ENCODE measurements at regions not wholly inside any gene's neighbourhood (a gene's known extent, or its start where the extent isn't known, plus 50 kb on each side); places are given as distances from the start of the nearest gene placed in this dataset.

- ChIA-PET POLR2A (no interaction called here), CTCF (no interaction called here)
- H3K4me1 ChIP-seq (ENCODE audit: control insufficient read depth in 2 of 2, insufficient read depth in 2 of 2, low read length in 2 of 2) = no peaks in the 10 kb centered on the region
- H3K9me3 Mint-ChIP-seq (ENCODE audit: insufficient read depth) = peaks cover 5% of the 10 kb centered on the region
- H3K9me3 ChIP-seq (ENCODE audit: control extremely low read depth in 1 of 3, control insufficient read depth in 2 of 3, insufficient read depth in 1 of 3, low read length in 2 of 3) = peaks cover 0 to 3% (median 2%) of the 10 kb centered on the region in 3 donors
- H3K27me3 ChIP-seq (replicated peaks in 1 of 4; ENCODE audit: control extremely low read depth in 1 of 4, control insufficient read depth in 3 of 4, insufficient read depth in 4 of 4, low read length in 3 of 4) = no peaks in the 10 kb centered on the region
- no peak overlapping the region for H3K4me3 Mint-ChIP-seq
- no peaks in the 10 kb centered on the region for H3K79me2 ChIP-seq (ENCODE audit: control insufficient read depth, insufficient read depth, low read length)
- ATAC-seq (ENCODE audit: low read depth) = no peak
- H4K20me1 ChIP-seq (ENCODE audit: control insufficient read depth, insufficient read depth, low read length, poor library complexity, severe bottlenecking) = no peaks in the 10 kb centered on the region
- intact Hi-C loops (cut with micrococcal nuclease) = no loop called here
- no peak overlapping the region for H3K4me2 ChIP-seq (replicated peaks; ENCODE audit: low read depth, low read length, poor library complexity, severe bottlenecking)
- H3K4me1 Mint-ChIP-seq = no peaks in the 10 kb centered on the region
- no peak overlapping the region for H3K27ac ChIP-seq (ENCODE audit: low read length in 2 of 2)
- no CpG with 5 or more reads among the region's 1 CpG for WGBS (ENCODE audit: insufficient coverage)
- H3K36me3 ChIP-seq (replicated peaks in 1 of 2; ENCODE audit: control extremely low read depth in 1 of 2, control insufficient read depth in 1 of 2, extremely low read depth in 1 of 2, insufficient read depth in 2 of 2, low read length in 1 of 2) = no peaks in the 10 kb centered on the region
- H3K27me3 Mint-ChIP-seq = no peaks in the 10 kb centered on the region
- no peak overlapping the region for H3K9ac ChIP-seq (ENCODE audit: low read length)
- H2AFZ ChIP-seq (ENCODE audit: insufficient read depth, low read depth, low read length, poor library complexity, severe bottlenecking) = no peak overlapping the region
- no peak for DNase-seq
- H3K27ac Mint-ChIP-seq = no peak overlapping the region
- no peak for TF ChIP-seq EZH2 (IDR thresholded peaks at IDR 0.05; ENCODE audit: borderline replicate concordance, insufficient read depth, low read depth, low read length, poor library complexity, severe bottlenecking)
- no peak for TF ChIP-seq CTCF (IDR thresholded peaks at IDR 0.05)
- H3K4me3 ChIP-seq (ENCODE audit: control extremely low read depth in 1 of 5, extremely low read depth in 1 of 5, insufficient read depth in 1 of 5, low read depth in 2 of 5, low read length in 4 of 5) = no peak overlapping the region
These were observed 1873.4 kb downstream of the LRRC4C start for GRCh38 chr11:39586036-39586435.

- no peak overlapping the region for H3K4me3 ChIP-seq (ENCODE audit: control extremely low read depth in 1 of 5, extremely low read depth in 1 of 5, insufficient read depth in 1 of 5, low read depth in 2 of 5, low read length in 4 of 5)
- H3K27me3 ChIP-seq (replicated peaks in 1 of 4; ENCODE audit: control extremely low read depth in 1 of 4, control insufficient read depth in 3 of 4, insufficient read depth in 4 of 4, low read length in 3 of 4) = no peaks in the 10 kb centered on the region
- ATAC-seq (ENCODE audit: low read depth) (no peak), DNase-seq (no peak)
- no peaks in the 10 kb centered on the region for H3K36me3 ChIP-seq (replicated peaks in 1 of 2; ENCODE audit: control extremely low read depth in 1 of 2, control insufficient read depth in 1 of 2, extremely low read depth in 1 of 2, insufficient read depth in 2 of 2, low read length in 1 of 2)
- Mint-ChIP-seq H3K9me3 (ENCODE audit: insufficient read depth) (peaks cover 7% of the 10 kb centered on the region), H3K27ac (no peak overlapping the region), H3K27me3 (no peaks in the 10 kb centered on the region), H3K4me3 (no peak overlapping the region), H3K4me1 (no peaks in the 10 kb centered on the region)
- no peak overlapping the region for H3K4me2 ChIP-seq (replicated peaks; ENCODE audit: low read depth, low read length, poor library complexity, severe bottlenecking)
- intact Hi-C loops (cut with micrococcal nuclease) = no loop called here
- TF ChIP-seq EZH2 (IDR thresholded peaks at IDR 0.05; ENCODE audit: borderline replicate concordance, insufficient read depth, low read depth, low read length, poor library complexity, severe bottlenecking) (no peak), CTCF (IDR thresholded peaks at IDR 0.05) (no peak)
- peaks cover 0 to 6% (median 0%) of the 10 kb centered on the region in 3 donors for H3K9me3 ChIP-seq (ENCODE audit: control extremely low read depth in 1 of 3, control insufficient read depth in 2 of 3, insufficient read depth in 1 of 3, low read length in 2 of 3)
- H3K79me2 ChIP-seq (ENCODE audit: control insufficient read depth, insufficient read depth, low read length) = no peaks in the 10 kb centered on the region
- CTCF ChIA-PET = no interaction called here
- H3K27ac ChIP-seq (ENCODE audit: low read length in 2 of 2) = no peak overlapping the region
- H4K20me1 ChIP-seq (ENCODE audit: control insufficient read depth, insufficient read depth, low read length, poor library complexity, severe bottlenecking) = no peaks in the 10 kb centered on the region
- H3K9ac ChIP-seq (ENCODE audit: low read length) = no peak overlapping the region
- POLR2A ChIA-PET = no interaction called here
- H3K4me1 ChIP-seq (ENCODE audit: control insufficient read depth in 2 of 2, insufficient read depth in 2 of 2, low read length in 2 of 2) = no peaks in the 10 kb centered on the region
- no peak overlapping the region for H2AFZ ChIP-seq (ENCODE audit: insufficient read depth, low read depth, low read length, poor library complexity, severe bottlenecking)
These were observed 1888.4 kb downstream of the LRRC4C start for GRCh38 chr11:39571081-39571480.

Data from B cell (primary cell).